AG08396 (cell line): ENCODE measurements at regions not wholly inside any gene's neighbourhood (a gene's known extent, or its start where the extent isn't known, plus 50 kb on each side); places are given as distances from the start of the nearest gene placed in this dataset.

Experiments
- DNase-seq: peaks from one replicate; pipeline ENCODE4 v3.0.0; 2012; ENCODE audit warnings: low spot score, mixed read lengths

DNA sequence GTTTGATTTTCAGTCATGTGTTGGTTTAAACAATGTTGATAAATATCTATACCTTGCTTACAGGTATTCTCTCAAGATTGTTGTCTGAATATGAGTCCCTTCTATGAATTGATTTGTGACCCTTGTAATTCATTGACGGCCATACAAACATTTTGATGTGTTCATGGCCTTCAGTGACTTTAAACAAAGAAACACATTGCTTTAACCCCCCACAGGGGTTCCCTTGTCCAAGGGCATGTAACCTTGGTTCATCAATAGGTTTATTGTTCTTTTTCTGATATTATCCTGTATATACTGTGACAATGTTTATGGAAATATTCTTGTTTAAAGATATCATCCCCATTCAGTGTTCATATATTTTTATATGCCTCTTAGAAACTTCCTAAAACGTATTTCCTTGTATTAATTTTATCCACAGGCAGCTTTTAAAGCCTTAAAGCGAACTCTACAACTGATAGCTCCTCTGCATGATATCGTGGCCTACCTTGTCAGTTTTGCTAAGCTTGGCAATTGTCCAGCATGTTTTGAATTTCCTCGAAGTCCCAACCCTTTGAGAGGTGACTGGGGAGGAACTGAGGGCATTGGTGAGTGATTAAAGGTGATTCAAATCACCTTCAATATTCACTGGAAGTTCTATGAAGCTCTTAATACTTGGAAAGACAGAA, 87.0 kb downstream of the CD164 start:
- DNase-seq = no peak

DNA sequence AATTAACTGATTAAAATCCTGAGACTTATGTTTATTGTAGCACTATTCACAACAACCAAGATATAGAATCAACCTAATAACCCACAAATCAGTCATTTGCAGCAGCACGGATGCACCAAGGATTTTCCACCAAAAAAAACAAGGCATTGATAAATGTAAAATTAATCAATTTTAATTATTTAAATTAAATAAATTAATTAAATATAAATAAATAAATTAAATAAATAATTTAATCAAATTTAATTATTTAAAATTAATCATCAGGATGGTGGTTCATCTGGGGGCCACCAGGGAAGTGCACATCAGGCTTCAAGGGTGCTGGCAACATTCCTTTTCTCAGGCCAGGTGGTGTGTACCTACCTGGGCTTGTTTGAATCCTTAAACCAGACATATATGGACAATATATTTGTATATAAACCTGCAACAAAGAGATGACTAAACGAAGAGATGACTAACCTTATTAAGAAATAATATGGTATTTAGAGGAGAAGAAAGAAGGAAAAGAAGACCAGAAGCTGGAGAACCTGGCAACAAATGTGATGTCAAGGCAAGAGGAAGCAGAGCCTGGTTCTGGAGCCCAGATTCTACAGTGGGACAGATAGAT, 89.2 kb downstream of the CD164 start:
- no peak for DNase-seq

DNA sequence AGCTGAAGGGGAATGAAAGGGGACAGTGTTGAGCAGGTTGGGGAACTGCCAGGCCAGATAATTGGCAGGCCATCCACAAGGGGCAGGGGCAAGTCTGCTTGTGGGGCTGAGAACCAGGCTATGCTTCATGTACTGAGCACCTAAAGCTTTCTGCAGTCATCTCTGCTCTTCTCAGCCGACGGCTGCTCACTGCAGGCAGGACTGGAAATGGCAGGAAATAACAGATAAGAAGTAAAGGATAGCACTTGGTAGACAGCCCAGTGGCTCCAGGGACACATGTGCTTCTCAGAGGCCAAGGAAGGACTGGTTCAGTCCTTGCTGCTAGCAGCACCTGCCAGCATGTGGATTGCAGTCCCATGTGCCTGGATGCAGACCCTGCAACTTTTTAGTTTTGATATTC, 89.8 kb downstream of the CD164 start:
- DNase-seq = no peak

DNA sequence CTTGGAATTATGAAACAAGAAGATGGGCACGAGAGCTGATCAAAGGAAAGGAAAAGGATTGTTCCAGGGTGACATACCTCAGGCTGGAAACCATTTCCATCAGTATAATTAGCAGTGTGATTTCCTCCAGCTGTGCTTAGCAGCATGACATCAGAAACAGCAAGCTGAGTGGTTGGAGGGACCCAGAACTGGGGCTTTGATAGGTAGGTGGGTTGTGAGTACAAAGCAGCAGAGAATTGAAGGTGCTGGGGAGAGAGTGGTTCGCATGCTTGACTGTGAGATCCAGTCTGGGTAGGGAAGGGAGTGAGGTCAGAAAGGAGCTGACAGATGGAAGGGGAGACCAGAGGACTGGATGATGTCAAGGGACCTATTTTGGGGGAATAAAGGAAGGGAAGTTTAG, 90.4 kb downstream of the CD164 start:
- DNase-seq = no peak

DNA sequence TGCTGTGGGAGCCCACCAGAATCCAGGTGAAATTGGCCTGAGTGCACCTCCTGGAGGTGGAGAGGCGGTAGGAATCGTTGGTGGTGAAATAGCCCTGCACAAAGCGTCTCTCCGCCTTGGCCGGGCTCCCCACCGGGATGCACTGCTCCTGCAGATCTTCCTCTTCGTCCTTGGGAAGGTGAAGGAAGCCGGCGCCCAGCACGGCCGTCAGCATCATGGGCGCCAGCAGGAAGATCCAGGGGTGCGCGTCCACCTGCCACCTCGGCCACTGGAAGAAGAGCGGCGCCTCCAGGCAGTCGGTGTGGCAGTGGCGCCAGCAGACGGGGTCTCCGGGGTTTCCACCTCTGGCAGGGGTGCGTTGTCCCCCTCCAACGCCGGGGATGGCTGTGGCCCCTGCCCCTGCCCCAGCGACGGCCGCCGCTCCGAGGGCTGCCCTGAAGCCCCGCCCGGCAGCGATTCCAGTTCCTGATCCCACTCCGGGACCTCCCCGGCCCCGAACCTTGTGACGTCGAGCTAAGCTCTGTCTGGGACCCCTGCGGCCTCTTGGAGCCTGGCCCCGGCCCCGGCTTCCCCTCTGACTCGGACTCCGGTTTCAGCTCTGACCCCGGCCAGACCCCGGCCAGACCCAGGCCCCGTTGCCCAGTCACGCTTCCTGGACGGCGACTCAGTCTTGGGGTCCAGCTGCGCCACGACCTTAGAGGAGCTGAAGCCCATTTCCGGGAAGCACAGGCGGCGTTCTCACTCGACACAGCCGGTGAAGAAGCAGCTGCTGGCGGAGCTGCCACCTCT, 91.9 kb downstream of the CD164 start:
- DNase-seq = no peak

DNA sequence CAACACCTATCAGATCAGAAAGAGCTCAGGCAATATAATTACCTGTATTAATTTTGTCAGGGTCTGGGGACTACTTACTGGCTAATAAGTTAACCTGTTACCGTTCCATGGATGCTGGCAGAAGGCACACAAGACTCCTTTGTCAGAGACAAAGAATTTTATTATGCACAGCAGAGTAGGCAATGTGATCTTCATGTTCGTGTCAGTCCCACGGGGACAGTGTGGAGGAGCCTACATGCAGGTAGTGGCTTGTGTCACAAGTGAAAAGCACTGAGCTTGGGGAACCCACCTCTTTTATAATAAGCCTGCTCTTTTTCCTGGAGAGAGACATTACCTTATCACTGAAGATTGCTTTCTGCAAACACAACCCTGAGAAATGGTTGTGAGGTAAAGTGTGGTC, 96.9 kb downstream of the CD164 start:
- DNase-seq = no peak

DNA sequence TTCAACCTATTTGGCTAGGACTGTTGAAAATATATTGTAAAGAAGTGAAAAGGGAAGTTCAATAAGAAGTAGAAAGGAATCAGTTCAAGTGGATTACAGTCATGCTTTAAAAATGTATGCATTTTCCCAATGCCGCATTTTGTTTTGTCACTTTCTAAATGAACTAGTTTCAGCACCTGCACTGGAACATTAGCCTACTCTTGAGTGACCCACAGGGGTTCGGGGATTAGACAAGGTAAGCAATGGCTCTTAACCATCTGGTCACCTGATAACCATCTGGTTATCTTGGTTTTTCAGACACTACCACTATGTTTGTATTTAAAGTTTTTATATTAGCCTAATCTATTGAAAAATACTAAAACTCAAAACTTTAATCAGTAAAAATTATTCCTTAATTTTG, 97.6 kb downstream of the CD164 start:
- no peak for DNase-seq

DNA sequence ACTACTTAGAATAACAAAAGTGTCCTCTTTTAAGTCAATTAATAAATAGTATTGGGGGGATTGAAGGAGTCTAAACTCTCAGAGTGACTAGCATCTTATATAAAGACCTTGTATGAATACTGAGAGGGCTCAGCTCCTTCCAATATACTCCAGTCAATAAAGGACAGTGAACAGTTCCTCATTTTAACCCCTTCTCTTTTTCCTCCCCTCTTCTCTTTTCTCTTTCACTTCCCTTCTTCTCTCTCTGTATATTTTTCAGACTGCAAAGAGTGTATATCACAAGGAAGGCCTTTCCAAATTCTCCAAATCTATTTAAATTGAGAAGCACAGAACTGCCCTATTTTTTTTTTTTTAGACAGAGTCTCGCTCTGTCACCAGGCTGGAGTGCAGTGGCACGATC, 99.5 kb downstream of the CD164 start:
- no peak for DNase-seq

DNA sequence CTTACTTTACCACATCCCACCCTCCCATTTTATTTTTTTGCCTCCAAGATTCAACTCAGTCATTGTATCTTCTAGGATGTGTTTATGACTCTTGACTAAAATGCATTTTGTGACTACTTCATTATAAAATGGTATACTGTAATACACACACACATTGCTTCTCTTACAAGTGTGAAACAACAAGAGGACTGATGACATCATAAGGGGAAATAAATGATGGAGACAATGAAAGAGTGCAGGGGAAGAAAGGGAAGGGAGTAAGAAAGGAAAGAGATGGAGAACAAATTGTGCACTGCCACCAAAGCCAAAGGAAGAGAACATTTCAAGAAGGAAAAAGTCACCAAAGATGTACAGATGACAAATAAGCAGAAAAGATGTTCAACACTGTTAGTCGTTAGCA, 102.6 kb downstream of the CD164 start:
- no peak for DNase-seq

DNA sequence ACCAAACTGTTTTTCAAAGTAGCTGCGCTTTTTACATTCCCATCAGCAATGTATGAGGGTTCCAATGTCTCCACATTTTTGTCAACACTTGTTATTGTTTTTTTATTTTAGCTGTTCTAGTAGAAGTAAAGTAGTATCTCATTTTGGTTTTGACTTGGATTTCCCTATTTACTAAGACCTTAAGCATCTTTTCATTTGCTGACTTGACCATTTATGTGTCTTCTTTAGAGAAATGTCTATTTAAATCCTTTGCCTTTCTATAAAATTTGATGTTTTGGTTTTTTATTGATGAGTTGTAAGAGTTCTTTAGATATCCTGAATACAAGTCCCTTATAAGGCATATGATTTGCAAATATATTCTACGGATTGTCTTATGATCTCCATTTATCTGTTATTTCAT, 110.6 kb downstream of the CD164 start:
- DNase-seq = no peak

DNA sequence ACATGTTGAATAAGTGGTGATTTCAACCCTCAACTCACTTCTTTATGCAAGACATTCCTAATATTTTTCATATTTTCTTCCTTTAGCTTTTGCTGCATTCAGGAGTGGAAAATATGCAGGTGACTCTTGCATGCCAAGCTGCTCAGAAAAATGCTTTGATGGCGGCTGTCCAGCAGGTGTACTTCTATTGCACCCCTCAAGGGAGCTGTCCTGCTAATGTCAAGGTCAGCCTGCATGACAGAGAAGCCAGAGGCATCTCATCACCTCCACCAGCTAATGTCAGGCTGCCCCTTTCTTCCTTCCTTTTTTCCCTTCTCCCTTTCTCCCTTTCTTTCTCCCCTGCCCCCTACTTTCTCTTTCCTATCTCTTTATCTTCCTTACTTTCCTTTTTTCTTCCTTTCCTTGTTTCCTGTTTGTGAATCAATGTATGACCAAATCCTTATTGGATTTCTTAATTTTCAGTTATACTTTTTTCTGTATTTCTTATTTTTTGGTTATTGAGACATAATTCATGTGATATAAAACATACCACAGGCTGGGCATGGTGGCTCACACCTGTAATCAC, 112.2 kb downstream of the CD164 start:
- DNase-seq = no peak

DNA sequence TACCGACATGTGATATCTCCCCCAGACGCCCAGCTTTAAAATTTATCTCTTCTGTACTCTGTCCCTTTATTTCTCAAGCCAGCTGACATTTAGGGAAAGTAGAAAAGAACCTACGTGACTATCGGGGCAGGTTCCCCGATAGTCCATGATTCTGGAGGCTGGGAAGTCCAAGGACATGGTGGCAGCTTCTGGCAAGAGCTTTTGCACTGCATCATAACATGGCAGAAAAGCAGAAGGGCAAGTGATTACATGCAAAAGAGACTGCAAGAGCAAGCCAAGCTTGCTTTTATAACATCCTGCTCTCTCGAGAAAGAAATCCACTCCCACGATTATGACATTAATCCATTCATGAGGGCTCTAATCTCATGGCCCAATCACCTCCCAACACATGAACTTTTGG, 113.2 kb downstream of the CD164 start:
- no peak for DNase-seq

DNA sequence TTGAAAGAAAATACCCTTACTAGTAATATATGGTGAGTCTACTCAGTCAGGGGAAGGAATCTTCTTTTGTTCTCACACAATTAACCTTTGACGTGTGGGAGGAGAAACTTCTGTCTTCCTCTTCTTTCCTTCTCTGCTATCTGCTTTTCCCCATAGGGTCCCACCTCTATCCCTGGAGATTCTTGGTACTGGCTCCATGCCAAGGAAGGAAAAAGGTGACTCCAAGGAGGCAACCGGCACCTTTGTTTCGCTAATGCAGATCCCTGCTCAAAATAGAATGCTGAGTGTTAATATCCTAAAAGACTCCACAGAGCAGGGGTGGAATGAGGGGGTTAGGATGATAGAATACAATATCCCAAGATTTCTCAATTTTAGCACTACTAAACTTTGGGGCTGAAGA, 116.7 kb downstream of the CD164 start:
- DNase-seq = no peak

DNA sequence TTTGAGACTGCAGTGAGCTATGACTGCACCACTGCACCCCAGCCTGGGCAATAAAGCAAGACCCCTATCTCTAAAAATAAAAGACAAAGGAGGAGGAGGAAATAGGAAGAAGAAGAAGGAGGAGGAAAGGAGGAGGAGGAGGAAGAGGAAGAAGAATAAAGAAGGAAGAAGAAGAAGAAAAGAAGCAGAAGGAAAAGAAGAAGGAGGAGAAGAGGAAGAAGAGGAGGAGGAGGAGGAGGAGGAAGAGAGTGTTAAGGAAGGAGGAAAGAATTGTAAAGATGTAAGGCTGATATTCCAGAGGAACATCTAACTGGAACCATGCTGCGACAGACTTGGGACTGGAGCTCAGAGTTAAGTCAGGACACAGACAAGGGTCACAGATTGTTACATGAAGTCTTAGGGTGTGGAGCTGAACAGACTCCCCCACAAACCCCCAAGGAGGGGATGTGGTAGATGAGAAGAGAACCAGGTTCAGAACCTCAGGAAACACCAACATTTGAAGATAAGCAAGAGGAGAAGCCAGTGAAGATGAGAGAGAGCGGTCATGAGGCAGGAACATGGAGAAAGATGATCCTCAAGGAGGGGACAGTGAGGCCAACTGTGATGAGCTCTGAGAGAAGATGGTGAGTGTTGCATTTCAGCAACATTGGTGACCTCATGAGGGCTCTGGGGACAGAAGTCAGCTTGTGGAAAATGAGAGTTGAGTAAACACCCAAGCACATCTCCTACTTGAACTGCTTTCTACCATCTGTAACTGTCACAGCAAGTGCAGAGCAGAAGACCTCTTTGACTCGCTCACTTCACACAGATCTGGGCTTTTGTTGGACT, 118.2 kb downstream of the CD164 start:
- no peak for DNase-seq

DNA sequence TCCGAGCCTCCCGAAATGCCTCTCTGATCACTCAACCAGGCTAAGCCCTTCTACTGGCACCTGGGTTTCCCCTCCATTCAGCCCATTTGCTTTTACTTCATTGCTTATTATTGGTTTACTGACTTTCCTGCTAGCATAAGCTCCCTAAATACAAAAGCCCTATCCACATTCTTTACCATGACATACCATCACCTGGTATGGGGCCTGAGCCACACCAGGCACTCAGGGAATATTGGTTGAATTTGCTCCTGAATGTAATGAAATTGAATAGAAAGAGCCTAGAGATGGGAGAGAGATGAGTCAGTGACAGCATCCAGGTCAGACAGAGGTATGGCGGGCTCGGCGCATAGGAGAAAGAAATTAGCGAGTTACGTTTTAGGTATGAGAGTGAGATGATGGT, 120.0 kb downstream of the CD164 start:
- no peak for DNase-seq

DNA sequence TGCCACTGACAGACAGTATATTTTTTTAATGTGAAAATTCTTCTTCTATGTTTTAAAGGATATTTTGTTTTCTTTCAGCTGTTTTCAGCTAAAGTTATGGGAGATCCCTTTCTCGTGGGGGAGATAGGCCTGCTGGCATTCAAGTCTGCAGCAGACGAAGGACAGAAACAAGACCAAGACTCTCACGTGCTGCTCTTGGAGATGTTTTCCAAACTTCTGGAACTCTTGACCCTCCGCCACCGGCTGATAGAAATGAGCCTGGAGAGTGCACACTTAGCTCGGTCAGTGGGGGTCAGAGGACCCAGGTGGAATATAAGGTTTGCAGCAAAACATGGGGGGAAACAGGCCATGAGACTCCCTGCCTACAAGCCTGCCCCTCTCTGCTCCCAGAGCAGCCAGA, 120.5 kb downstream of the CD164 start:
- DNase-seq = no peak

DNA sequence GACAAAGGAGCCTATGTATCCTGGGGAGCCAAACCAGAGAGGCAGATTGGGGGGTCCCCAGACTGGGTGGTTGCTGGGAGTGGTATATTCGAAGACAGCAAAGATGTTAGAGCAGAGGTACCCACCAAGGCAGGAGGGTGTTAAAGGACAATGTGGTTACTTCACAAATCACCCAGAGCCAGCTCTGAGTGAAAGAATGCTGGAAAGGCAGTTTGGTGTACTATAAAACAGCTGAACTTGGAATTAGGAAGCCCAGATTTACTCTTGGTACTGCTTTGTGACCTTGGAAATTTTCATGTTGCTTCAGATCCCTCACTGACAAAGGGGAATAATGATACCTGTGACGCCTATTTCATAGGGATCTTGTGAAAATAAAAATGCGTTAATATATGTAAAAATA, 121.6 kb downstream of the CD164 start:
- no peak for DNase-seq

DNA sequence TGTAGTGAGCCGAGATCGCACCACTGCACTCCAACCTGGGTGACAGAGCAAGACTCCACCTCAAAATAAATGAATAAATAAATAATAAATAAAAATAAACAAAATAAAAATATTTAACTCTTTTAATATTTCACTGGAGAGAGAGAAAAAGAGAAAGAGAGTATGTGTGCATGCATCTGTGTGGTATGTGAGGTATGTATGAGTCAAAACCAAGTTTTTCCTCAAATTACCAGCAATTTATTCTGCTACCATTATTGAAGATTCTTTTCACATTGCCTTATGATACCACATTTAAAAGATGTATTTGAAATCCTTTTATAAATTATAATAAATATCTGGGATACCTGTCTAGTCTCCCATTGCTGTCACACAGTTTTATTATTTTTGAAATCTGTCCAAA, 122.1 kb downstream of the CD164 start:
- DNase-seq = peak; percentile 14

DNA sequence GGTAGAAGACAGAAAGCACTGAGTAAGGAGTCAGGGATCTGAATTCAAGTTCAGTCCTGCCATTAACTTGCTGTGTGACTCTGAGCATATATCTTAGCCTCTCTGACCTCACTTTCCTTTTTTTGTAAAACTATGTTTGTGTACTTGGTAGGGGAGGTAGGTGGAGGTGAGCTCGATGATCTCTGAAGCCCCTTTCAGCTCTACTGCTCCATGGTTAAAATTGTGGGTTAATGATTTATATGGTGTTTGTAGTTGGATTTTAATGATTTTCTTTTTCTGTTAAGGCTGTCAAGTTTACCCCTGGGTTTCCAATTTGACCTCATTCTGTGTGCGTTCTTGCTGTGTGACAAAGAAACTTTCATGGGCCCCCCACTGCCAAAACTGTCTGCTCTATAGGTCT, 124.1 kb downstream of the CD164 start:
- no peak for DNase-seq

DNA sequence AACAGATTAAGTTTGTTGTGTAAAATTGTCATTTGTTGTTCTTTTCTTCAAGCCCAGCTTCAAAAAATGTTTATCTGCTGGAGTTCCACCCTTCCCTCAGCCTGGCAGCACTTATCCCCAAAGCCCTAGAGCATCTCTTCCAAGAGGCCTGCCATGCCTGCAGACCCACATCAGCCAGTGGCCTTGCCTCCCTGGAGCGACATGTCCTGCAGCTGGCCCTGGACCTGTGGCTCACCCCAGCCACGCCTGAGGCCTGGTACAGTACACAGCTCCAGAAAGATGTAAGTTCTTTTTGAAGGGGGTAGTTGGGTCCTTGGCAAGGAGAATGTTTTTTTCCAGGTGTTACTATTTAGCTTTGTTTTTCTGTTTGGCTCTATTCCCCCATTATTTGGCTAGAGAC, 124.8 kb downstream of the CD164 start:
- DNase-seq = no peak

DNA sequence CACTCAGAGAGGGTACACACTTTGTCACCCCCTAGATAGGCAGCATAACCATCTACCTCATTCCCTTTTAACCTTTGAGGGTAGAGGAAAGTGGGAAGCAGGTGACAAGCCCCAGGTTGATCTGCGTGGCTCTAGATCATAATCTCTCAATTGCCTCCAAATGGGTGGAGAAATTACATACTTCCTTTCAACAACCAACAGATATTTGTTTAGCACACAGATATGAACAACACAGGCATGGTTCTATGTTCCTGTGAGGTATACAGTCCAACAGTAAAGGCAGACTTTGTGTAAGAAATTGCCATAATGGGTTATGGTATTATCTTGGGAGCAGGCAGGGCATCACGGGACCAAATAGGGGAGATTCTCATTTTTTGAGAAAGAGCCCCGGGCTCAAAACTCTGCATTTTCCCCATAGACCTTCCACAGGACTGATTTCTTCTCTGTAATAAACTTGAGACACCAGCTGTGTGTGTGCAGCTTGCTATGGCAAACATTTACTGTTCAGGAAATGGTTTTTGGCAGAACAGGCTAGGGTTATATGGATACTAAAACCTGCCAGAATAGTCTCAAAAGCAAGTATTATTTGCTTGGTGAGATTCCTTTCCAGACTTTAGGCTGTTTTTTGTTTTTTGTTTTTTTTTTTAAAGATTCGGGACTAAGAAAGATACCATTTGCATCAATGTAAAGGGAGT, 126.2 kb downstream of the CD164 start:
- DNase-seq = no peak

DNA sequence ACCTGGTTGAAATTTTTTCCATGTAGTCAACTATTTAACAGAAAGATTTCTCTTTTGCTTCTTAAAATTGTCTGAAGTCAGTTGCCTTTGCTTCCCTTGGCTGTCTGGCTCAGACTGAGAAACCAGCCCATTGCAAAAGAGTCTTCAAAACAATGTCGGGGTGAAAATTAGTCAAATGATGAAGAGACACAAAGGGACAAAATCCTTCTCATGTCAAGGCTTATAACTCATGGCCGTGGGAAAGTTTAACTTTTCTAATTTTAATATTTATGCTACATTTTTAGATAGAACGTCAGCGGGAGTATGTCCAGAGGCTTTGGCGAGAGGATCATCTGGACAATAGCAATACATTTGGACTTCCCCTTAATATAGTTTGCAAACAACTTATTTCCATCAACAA, 127.2 kb downstream of the CD164 start:
- no peak for DNase-seq
